ENCODE measurements at regions not wholly inside any gene's neighbourhood (a gene's known extent, or its start where the extent isn't known, plus 50 kb on each side); places are given as distances from the start of the nearest gene placed in this dataset.

DNA sequence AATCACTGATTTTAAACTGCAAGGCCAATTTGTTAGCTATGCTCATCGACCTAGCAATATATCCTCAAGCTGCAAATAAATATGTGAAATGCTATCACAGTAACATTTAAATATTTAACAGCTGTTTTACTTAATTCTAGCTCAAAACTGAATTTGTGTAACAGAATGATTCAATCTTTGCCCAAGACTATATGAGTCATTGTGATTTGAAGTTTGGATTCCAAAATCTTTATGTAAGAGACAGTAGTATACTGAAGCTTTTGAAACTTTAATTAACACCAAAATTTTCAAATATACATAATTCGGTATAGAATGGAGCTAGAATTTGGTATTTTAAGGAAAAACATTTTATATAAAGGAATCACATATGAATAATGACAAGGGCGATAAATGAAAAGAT lies 603.0 kb upstream of the ROBO2 start:
- Histone ChIP-seq H3K4me3 (ENCODE audit: low read length) (no peak overlapping the region), H3K27me3 (ENCODE audit: low read length) (no peaks in the 10 kb centered on the region), H3K9me3 (ENCODE audit: low read length) (no peaks in the 10 kb centered on the region), H3K9me2 (replicated peaks; ENCODE audit: low read length) (no peaks in the 10 kb centered on the region), H3K9ac (ENCODE audit: low read length) (no peak overlapping the region), H3K36me3 (ENCODE audit: low read depth, low read length) (no peaks in the 10 kb centered on the region), H3F3A (ENCODE audit: low read length, unreplicated experiment) (no peaks in the 10 kb centered on the region), H3K27ac (ENCODE audit: low read length) (no peak overlapping the region), H4K20me1 (ENCODE audit: low read length) (no peaks in the 10 kb centered on the region), H3K79me2 (ENCODE audit: low read length) (no peaks in the 10 kb centered on the region), H3K4me2 (ENCODE audit: low read length) (no peak overlapping the region; the same call in 1 of the 2 replicates), H2AFZ (ENCODE audit: low read length) (no peak overlapping the region), H3K4me1 (ENCODE audit: insufficient read depth, low read length) (no peaks in the 10 kb centered on the region)
- no TSS peak for BruUV-seq (replicated peaks)
- intact Hi-C loops (cut with micrococcal nuclease): no loop called here
- CTCF ChIA-PET: no interaction called here
- peak; percentile 15 for DNase-seq
- no peak for ATAC-seq
- POLR2A ChIA-PET (ENCODE audit: unreplicated experiment): no interaction called here
- no peak for TF ChIP-seq EZH2 (IDR thresholded peaks at IDR 0.05; ENCODE audit: low read length, unreplicated experiment)
- TF ChIP-seq, protein P1, sequence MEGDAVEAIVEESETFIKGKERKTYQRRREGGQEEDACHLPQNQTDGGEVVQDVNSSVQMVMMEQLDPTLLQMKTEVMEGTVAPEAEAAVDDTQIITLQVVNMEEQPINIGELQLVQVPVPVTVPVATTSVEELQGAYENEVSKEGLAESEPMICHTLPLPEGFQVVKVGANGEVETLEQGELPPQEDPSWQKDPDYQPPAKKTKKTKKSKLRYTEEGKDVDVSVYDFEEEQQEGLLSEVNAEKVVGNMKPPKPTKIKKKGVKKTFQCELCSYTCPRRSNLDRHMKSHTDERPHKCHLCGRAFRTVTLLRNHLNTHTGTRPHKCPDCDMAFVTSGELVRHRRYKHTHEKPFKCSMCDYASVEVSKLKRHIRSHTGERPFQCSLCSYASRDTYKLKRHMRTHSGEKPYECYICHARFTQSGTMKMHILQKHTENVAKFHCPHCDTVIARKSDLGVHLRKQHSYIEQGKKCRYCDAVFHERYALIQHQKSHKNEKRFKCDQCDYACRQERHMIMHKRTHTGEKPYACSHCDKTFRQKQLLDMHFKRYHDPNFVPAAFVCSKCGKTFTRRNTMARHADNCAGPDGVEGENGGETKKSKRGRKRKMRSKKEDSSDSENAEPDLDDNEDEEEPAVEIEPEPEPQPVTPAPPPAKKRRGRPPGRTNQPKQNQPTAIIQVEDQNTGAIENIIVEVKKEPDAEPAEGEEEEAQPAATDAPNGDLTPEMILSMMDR (conservative IDR thresholded peaks at IDR 0.05; ENCODE audit: low read depth, low read length): no peak
- no peak for TF ChIP-seq EZH2phosphoT487 (IDR thresholded peaks at IDR 0.05; ENCODE audit: borderline replicate concordance, low read length)

GRCh38 chr3:76438971-76439370 lies 600.9 kb upstream of the ROBO2 start:
- no peak for ATAC-seq
- Histone ChIP-seq H3K27me3 (ENCODE audit: low read length) (no peaks in the 10 kb centered on the region), H3K36me3 (ENCODE audit: low read depth, low read length) (no peaks in the 10 kb centered on the region), H3K27ac (ENCODE audit: low read length) (no peak overlapping the region), H3K79me2 (ENCODE audit: low read length) (no peaks in the 10 kb centered on the region), H3K9ac (ENCODE audit: low read length) (no peak overlapping the region), H2AFZ (ENCODE audit: low read length) (peak overlapping the region; percentile 36; the same call in 1 of the 2 replicates), H3F3A (ENCODE audit: low read length, unreplicated experiment) (no peaks in the 10 kb centered on the region), H3K9me3 (ENCODE audit: low read length) (no peaks in the 10 kb centered on the region), H4K20me1 (ENCODE audit: low read length) (no peaks in the 10 kb centered on the region), H3K9me2 (replicated peaks; ENCODE audit: low read length) (no peaks in the 10 kb centered on the region), H3K4me3 (ENCODE audit: low read length) (no peak overlapping the region), H3K4me1 (ENCODE audit: insufficient read depth, low read length) (no peaks in the 10 kb centered on the region), H3K4me2 (ENCODE audit: low read length) (peak overlapping the region; percentile 39)
- no peak for TF ChIP-seq EZH2 (IDR thresholded peaks at IDR 0.05; ENCODE audit: low read length, unreplicated experiment)
- no peak for TF ChIP-seq EZH2phosphoT487 (IDR thresholded peaks at IDR 0.05; ENCODE audit: borderline replicate concordance, low read length)
- TF ChIP-seq, protein P1 (conservative IDR thresholded peaks at IDR 0.05; ENCODE audit: low read depth, low read length): no peak
- ChIA-PET CTCF (no interaction called here), POLR2A (ENCODE audit: unreplicated experiment) (no interaction called here)
- intact Hi-C loops (cut with micrococcal nuclease): no loop called here
- peak; percentile 36 for DNase-seq
- BruUV-seq (replicated peaks): no TSS peak

DNA sequence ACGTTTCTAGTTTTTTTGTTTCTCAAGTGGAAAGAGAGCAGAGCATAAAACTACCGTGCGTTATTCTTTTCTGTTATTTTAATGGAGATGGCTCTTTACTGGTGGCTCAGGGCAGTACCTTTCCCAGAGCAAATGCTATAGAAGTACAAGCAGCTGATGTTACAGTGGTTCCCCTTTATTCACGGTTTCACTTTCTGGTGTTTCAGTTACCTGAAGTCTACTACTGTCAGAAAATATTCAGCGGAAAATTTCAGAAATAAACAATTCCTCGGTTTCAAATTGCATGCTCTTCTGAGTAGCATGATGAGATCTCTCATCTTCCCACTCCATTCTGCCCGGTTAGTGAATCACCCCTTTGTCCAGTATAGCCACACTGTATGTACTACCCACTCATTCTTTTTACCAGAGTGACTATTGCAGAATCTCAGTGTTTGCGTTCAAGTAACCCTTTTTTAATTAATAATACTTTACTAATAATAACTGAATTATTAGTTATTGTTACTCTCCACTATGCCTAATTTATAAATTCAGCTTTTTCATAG lies 597.5 kb upstream of the ROBO2 start:
- Histone ChIP-seq H3K27me3 (ENCODE audit: low read length) (no peaks in the 10 kb centered on the region), H3K4me2 (ENCODE audit: low read length) (peak overlapping the region; percentile 29), H3K36me3 (ENCODE audit: low read depth, low read length) (no peaks in the 10 kb centered on the region), H3K4me1 (ENCODE audit: insufficient read depth, low read length) (no peaks in the 10 kb centered on the region), H3F3A (ENCODE audit: low read length, unreplicated experiment) (no peaks in the 10 kb centered on the region), H3K9ac (ENCODE audit: low read length) (no peak overlapping the region), H3K27ac (ENCODE audit: low read length) (no peak overlapping the region), H3K9me3 (ENCODE audit: low read length) (no peaks in the 10 kb centered on the region), H4K20me1 (ENCODE audit: low read length) (no peaks in the 10 kb centered on the region), H3K4me3 (ENCODE audit: low read length) (no peak overlapping the region), H3K9me2 (replicated peaks; ENCODE audit: low read length) (no peaks in the 10 kb centered on the region), H3K79me2 (ENCODE audit: low read length) (no peaks in the 10 kb centered on the region), H2AFZ (ENCODE audit: low read length) (no peak overlapping the region)
- DNase-seq: peak; percentile 4
- no peak for TF ChIP-seq EZH2phosphoT487 (IDR thresholded peaks at IDR 0.05; ENCODE audit: borderline replicate concordance, low read length)
- ChIA-PET CTCF (no interaction called here), POLR2A (ENCODE audit: unreplicated experiment) (no interaction called here)
- BruUV-seq (replicated peaks): no TSS peak
- intact Hi-C loops (cut with micrococcal nuclease): no loop called here
- peak; percentile 73 for ATAC-seq
